GM19467 (cell line): ENCODE measurements at regions not wholly inside any gene's neighbourhood (a gene's known extent, or its start where the extent isn't known, plus 50 kb on each side); places are given as distances from the start of the nearest gene placed in this dataset.

Experiments
- ATAC-seq: cut with Tn5 transposase; IDR thresholded peaks from one replicate; pipeline ENCODE4 v1.9.1; 2021; ENCODE audit warnings: mild to moderate bottlenecking, moderate library complexity; ENCODE audit not compliant: unreplicated experiment

DNA sequence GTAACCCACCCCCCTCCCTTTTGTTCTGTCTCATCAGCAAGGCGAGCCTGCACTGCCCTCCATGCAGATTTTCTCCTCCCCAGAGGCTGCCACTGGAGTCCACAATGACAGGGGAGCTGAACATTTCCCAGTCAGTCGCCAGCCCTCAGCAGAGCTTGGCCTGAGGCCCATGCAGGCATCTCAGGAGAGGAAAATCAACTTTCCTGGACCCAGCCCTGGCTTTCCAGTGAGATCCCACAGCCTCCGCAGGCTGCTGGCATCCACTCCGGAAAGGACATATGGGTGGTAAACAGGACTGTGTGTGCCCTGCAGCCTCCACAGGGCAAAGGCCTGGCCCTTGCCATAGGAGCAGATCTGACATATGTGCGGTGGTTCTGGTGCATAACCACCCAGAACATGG, 253.8 kb downstream of the TNS1 start:
- ATAC-seq: no peak

DNA sequence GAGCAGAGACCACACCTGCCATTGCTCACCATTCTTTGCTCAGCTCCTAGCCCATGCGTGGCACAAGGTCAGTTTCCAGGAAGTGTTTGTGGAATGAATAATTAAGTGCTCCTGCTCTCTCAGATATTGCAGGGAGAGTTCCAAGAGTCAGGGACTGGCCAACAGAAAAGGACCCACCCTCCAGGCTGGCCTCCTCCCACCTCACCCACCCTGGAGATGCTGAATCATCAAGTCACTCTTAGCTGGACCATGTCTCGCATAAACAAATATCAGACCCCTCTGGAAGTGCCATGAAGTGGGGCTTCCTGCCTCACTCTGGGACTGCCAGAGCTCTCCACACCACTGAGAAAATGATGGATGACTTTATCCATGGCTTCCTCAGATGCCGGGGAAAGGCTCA, 256.0 kb downstream of the TNS1 start:
- ATAC-seq: no peak

DNA sequence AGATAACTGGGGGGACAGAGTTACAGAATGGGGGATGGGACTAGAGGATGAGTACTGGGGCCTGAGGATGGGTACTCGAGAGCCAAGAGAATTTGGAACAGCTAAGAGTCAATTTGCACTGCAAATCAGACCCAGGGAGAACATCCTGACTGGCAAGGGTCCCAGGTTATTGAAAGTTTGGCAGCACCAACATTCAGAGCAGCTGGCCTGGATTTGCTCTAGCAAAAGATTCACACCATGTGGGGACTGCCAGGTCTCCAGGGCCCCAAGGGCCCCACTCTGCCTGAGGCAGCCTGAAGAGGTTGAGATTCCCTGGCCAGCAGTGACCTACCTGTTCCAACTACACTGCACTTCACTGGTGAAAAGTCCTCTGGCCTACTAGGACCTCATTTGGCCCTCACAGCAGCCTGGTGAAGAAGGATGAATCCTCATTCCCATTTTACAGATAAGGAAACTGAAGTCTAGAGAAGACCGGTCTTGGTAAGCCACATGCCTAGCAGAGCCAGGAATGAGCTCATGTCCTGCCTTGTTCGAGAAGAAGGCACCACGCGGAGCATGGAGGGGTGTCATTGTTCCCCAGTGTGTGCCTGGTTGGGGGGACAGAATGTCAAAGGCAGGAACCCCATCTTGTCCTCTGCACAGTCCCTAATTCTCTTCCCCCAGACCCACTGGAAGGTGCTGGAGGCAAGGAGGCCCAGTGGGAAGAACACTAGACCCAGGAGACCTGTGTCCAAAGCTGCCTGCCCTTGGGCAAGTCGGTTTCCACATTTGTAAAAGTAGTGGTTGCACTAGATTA, 258.6 kb downstream of the TNS1 start:
- ATAC-seq: no peak

DNA sequence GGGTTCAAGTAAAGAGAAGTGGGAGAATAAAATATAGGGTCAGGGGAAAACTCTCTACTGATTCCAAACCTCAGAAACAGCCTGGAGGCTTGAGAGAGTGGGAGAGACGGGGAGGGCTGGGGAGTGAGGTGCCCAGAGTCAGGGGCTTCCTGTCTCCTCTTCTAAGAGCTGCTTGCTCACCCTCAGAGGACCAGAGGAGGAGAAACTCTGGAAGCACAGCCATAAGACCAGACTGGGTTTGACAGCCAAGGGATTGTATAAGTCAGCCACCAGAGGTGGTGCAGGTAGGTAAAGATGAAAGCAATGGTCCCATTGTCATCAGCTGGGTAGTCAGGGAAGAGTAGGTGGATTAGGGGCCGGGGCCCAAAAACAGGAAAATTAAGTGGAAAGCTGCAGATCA, 259.4 kb downstream of the TNS1 start:
- no peak for ATAC-seq

DNA sequence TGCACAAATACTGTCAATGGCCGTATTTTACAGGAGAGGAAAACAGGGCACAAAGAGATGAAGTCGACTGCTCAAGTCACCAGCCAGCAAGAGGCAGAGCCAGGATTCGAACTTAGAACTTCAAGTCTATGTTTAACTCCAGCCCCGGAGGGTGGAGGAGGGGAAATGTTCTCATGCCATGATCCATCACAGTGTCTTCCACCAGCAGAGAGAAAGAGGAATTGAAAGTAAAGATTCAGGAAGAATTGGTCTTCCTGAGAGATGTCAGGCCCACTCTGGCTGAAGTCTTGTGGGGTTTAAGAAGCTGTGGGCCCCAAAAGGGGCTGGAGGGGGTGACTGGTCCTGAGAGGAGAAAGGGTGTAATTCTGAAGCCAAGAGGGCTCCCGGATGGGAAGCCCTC, 260.0 kb downstream of the TNS1 start:
- ATAC-seq: no peak

DNA sequence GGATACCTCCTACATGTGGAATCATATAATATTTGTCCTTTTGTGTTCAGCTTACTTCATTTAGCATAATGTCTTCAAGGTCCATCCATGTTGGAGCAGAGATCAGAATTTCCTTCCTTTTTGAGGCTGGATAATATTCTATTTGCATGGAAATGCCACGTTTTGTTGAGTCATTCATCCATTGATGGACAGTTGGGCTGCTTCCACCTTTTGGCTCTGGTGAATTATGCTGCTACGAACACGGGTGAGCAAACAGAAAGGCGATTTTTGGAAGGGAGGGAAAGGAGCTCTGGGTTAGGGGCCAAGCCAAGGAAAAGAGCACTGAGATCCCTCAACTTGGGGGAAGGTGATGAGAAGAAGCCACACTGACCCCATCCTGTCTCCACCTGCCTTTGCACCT, 260.5 kb downstream of the TNS1 start:
- ATAC-seq: no peak

DNA sequence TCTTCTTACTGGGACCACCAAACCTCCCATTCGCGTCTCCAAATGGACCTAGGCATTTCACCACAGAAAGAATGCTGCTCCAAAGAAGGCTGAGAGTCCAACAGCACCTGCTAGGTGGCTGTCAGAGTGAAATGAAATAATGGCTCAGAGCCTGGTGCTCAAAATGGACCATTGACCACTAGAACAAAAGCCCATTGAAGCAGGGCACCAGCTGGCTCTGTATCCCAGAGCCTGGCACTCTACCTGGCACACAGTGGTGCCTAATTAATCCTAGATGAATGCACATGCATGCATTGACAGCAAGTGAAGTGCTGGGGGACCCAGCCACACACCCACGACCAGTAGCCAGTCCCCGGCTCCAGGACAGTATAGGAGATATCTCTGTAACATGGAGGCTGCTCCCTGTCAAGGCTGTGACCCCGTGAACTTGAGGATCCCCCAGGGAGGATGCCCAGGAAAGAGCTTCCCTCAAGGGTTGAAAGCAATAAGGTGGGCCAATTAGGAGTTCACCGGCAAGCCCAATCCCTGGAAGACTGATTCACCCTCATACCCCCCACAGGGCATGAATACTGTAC, 261.3 kb downstream of the TNS1 start:
- ATAC-seq: no peak

DNA sequence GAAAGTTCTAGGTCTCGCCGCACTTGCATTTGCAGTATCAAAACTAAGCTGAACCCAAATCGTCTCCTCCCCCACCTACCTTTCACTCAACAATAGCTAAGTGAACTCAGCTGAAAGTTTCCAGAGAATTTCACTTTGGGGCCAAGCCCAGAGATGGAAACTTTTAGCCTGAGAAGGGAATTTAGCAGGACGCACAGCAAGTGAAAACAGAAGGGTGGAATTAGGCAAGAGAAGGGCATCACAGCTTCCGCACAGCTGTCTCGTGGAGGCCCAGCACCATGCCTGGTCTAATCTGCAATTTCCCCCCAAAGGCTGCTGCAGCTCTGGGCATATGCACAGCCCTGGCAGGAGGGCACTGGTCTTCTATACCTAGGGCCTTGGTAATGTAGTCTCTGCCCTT, 262.0 kb downstream of the TNS1 start:
- ATAC-seq: no peak

DNA sequence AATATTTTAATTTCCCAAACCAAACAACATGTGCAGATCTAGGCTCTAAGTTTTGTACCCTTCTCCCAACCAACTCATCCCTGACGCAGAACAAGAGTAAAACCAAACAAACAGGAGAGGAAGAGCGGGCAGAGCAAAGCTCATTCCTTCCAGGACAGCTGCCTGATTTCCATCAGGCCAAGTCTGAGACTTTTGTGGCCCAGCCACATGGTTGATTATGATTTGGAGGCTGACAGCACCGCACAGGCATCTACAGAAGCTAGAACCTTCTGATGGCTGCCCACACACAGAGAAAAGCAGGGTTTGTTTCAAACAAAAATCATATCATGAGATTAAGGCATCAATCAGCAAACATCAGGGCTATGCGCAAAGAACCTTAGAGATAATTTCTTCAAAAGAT, 262.6 kb downstream of the TNS1 start:
- no peak for ATAC-seq

DNA sequence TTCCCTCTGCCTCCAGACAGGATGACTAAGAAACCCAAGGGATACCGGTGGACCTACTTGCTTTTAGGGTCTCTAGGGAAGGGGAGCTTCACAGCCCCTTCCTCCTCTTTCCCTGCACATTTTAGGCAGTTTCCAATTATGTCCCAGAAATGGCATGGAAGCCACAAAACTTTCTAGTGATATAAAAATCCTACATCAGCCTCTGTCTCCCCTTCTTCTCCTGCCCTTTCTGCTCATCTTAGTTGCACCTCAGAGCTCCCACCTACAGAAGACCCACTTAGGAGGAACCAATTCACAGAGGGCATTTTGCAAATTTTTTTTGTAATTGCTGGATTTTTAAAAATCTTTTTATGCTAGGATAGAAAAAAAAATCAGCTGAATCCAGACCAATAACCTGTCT, 263.1 kb downstream of the TNS1 start:
- ATAC-seq: no peak

DNA sequence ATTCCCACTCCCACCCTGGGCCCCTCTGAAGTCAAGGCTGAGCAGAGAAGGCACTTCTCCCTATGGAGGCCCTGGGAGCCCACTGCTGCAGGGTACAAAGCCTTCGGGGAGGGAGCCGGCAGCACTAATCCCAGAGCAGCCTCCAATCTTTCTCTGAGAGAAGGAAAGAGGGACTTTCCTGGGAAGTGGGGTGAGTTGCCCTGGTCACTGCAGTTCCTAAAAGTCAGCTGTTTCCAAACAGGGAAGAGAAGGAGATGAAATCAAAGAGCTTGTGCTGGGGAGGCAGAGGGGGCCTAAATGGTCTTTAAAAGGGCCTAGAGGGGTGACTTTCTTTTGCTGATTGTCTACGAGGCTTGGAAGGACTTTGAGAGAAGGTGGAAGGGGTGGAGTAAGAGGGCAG, 264.7 kb downstream of the TNS1 start:
- no peak for ATAC-seq

DNA sequence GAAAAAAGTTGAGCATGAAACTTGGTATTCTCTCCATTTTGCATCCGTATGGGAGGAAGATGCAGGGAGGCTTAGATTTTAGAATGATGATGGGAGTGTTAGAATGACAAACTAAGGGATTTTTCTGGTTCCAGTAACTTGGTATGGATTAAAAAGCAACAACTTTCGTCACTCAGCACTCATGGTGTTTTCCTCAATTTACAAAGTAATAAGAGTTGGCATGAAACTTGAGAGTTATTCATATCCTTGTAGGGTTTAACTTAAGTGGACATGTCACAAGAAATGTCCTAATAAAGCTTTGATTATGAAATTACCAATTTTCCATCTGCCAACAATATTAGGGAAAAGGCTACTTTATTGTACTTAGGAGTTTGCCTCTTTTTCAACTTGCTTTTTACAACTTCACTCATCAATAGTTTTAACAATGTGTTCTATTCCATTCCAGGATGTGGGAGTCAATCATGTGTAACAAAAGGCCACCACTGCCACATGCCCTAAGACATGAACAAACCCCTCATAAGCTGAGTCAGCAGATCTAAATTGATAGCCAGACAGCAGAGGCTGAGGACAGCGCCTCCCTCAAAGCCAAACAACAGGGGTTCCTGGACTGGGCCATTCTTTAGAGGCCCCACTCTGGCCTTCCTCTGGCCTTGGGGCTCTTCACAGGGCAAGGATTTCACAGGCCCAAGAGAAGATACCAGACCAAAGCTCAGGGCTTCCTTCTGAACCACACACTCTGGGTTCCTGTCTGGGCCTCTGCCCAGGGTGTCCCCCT, 265.8 kb downstream of the TNS1 start:
- ATAC-seq: no peak

DNA sequence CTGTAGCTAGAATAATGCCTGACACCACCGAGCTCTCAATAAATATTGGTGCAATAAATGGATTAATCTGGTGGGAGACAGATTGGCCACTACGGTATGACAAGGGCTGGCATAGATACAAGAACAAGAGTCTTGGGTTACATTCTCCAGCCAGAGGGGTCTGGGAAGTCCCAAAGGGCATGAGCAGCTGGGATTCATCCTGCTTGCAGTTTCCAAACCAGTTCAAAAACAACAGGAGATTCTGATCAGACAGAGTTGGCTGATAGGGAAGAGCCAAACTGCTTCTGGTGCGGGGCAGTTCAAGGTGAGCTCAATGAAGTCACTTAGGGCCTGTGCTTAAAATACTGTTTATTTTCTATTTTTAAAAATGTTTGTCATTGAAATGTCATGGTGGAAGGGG, 266.9 kb downstream of the TNS1 start:
- ATAC-seq: no peak

DNA sequence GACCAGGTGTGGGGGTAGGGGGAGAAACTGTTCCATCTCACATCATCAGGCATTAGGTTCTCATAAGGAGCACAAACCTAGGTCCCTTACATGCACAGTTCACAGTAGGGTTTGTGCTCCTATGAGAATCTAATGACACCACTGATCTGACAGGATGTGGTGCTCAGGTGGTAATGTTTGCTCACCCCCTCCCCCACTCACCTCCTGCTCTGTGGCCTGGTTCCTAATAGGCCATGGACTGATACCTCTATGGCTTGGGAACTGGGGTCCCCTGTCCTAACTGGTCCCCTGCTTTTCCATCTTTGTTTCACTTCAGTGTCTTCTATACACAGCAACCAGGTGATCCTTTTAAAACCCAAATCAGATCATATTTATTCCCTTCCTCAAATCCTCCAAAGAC, 267.8 kb downstream of the TNS1 start:
- no peak for ATAC-seq

DNA sequence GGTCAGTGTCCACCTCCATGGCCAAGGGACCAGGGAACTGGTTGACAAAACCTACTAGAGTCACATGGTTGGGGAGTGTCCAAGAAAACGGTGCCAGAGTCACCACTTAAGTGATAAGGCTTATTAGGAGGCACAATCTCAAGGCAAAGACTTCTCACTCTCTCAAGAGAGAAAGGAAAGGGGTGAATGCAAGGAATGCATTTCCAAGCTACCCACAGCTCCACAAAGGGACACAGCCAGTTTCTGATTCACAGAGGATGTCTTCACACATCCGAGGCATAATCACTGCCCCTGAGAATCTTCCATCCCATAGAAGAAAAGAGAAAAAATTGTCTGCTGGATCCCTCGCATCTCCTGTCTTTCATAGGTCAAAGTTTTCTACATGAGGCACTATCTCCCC, 269.3 kb downstream of the TNS1 start:
- ATAC-seq: no peak

DNA sequence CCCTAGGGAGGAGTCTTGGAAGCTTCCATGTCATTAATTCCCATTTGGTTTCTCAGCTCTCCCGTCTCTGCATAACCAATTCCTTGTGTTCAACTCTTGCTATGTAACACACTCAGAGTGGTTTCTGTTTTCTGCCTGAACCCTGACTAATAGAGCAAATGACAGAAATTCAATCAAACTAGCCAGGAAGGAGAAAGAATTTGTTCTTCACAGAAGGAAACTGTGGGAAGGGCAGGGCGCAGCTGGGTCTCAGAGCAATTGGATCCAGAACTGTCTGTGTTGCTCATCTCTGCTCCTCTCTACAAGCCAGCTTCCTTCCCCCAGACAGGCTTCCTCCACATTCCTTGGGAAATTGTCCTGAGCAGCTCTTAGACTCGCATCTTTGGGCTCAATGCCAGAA, 269.8 kb downstream of the TNS1 start:
- ATAC-seq: no peak

DNA sequence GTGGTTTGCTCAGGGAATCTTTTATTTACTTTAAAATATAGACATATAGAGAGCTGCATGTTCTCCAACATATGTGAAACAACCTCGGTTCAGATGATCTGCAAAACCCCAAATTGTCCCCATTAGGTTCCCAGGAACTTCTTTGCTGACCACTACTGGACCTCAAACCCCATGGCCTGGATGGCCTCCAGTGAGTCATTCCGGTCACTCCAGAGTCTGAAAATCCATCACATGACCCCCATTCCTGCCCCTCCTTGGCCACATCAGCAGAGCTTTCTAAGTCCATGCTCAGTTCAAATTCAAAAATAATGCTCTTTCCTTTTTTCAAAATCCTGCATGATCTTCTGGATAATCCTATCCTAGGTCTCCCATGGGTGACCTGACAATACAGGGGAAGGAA, 271.0 kb downstream of the TNS1 start:
- no peak for ATAC-seq

DNA sequence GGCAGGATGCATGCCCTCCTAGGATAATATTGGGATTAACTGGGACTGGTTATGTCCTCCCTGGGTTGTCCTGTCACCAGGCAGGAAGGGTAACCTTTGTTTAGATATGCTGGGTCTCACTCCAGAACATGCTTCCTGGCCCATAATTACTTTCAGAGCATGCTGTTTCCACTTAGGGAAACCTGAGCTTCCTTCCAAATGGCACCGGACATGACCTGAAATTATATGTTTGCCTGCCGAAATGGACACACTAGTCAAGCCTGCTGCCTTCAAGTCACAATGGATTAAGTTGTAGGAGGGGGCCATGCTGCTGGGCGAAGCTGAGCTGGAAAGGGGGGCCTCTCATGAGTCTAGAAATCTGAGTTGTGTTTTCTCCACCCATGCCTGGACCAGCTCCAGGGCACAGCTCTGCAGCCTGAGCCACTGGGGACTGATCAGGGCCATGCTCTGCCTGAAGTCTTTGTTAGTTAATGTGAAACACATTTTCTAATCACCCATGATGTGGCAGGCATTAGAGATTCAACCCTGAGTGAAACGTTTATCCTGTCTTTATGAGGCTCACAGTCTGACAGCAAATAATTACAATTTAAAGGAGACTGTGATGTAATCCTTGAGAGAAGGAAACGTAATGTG, 273.3 kb downstream of the TNS1 start:
- no peak for ATAC-seq

DNA sequence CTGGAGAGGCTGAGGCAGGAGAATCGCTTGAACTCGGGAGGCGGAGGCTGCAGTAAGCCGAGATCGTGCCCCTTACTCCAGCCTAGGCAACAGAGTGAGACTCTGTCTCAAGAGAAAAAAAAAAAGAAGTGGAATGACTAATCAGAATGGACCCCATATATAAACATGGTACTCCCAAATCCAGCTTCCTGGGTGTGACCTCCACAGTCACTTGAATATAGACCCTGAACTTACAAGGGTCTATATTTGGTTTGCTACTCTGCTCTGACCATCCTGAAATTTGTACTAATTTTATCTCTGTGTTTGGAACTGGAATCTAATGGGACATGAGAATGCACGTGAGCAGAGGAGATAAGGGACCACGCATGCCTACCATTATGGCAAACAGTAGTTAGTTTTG, 275.0 kb downstream of the TNS1 start:
- ATAC-seq: no peak

DNA sequence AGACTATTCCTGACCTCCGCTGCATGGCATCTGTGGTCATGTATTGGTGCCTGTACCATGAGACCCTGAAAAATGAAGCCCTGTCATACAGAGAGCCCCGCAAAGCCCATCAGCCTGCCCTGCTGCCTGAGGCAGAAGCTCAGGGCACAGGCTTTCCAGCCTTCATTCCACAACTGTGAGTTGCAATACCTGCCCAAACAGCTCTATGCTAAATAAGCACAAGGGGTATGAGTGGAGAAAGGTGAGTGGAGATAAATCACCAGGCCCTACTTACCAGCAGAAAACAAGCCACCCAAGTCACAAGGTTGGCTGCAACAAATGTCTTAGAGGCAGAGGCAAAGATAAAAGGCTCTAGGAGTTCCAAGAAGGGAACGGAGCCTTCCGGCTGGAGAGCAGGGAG, 277.4 kb downstream of the TNS1 start:
- ATAC-seq: no peak

DNA sequence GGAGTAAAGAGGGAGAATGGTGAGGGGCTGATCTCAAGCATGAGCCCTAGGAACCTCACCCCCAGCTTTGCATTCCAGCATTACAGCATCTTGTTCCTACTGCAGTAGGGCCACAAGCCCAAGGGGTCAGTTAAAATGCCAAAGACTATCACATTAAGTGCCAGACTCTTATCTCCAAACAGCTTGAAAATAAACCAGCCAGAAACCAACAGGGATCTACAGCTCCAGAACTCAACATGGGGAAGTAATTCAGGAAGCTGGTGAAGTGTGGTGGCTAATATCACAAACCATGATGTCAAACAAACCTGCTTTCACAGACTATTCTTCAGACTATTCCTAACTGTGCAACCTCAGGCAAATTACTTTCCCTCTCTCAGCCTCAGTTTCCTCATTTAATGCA, 278.3 kb downstream of the TNS1 start:
- no peak for ATAC-seq

DNA sequence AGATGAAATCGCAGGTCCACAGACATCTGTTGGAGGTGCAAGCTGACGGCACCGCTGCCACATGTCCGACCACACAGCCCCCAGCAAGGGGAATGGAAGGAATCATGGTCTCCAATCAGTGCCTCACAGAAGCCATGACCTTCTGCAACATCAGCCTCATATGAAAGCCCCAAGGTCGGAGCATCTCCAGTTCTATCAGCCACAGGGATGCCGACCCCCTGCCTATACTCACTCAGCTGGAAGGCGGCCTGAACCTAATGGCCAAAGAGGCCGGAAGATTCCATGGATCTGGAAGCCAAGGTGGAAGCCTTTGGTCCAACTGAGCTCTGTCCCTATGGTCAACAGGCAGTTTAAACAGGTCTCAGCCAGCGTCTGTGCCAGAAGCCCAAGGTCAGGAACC, 278.8 kb downstream of the TNS1 start:
- ATAC-seq: no peak
